RWPE2 (cell line): ENCODE measurements at regions not wholly inside any gene's neighbourhood (a gene's known extent, or its start where the extent isn't known, plus 50 kb on each side); places are given as distances from the start of the nearest gene placed in this dataset.

Experiments
- ATAC-seq: fragments of 200-7000 bp; cut with Tn5 transposase; 3 replicates; pipeline ENCODE4 v1.9.1; 2021; ENCODE audit warnings: low read depth
- DNase-seq: peaks from one replicate; pipeline ENCODE4 v3.0.0-alpha.2; 2020; ENCODE audit warnings: low spot score
- H3K27ac ChIP-seq: fragments of 450-650 bp; 2 replicates; pipeline ENCODE4 v1.5.1; 2017; ENCODE audit warnings: mild to moderate bottlenecking; ENCODE audit not compliant: poor library complexity, severe bottlenecking
- H3K27me3 ChIP-seq: fragments of 250-450 bp; sonication (Bioruptor Pico); 2 replicates; pipeline ENCODE4 v1.5.1; 2021; ENCODE audit warnings: mild to moderate bottlenecking, moderate library complexity; ENCODE audit not compliant: insufficient read depth, poor library complexity, severe bottlenecking
- H3K36me3 ChIP-seq: fragments of 250-450 bp; sonication (Bioruptor Pico); 2 replicates; pipeline ENCODE4 v1.5.1; 2020; ENCODE audit warnings: low read depth, mild to moderate bottlenecking, moderate library complexity
- H3K4me1 ChIP-seq: fragments of 250-450 bp; sonication (Bioruptor Pico); 2 replicates; pipeline ENCODE4 v1.5.1; 2021; ENCODE audit warnings: mild to moderate bottlenecking, moderate library complexity; ENCODE audit not compliant: insufficient read depth, poor library complexity, severe bottlenecking
- H3K4me3 ChIP-seq: fragments of 250-450 bp; sonication (Bioruptor Pico); 2 replicates; pipeline ENCODE4 v1.5.1; 2021; ENCODE audit warnings: mild to moderate bottlenecking, moderate library complexity; ENCODE audit not compliant: severe bottlenecking
- H3K9me3 ChIP-seq: fragments of 250-450 bp; sonication (Bioruptor Pico); 2 replicates; pipeline ENCODE4 v1.5.1; 2021; ENCODE audit warnings: mild to moderate bottlenecking, moderate library complexity; ENCODE audit not compliant: severe bottlenecking
- CTCF ChIP-seq: fragments of 450-650 bp; IDR thresholded peaks from one replicate; pipeline ENCODE4 v1.5.1; 2017; ENCODE audit warnings: mild to moderate bottlenecking, moderate library complexity; ENCODE audit not compliant: poor library complexity, severe bottlenecking

- no peaks in the 10 kb centered on the region for H3K36me3 ChIP-seq
- ATAC-seq: no peak
- H3K27me3 ChIP-seq: no peaks in the 10 kb centered on the region
- H3K27ac ChIP-seq: no peak overlapping the region
- peaks cover 3% of the 10 kb centered on the region for H3K4me1 ChIP-seq
- H3K9me3 ChIP-seq: no peaks in the 10 kb centered on the region
- TF ChIP-seq CTCF: no peak
- no peak overlapping the region for H3K4me3 ChIP-seq
- no peak for DNase-seq
These were observed 1148.4 kb downstream of the EFNA5 start for GRCh38 chr5:106522296-106522695.

- no peak for TF ChIP-seq CTCF
- Histone ChIP-seq H3K4me1 (peaks cover 3% of the 10 kb centered on the region), H3K27ac (no peak overlapping the region), H3K27me3 (no peaks in the 10 kb centered on the region), H3K9me3 (no peaks in the 10 kb centered on the region), H3K4me3 (no peak overlapping the region), H3K36me3 (no peaks in the 10 kb centered on the region)
- peak; percentile 82 for ATAC-seq
- DNase-seq: no peak
These were observed 1149.0 kb downstream of the EFNA5 start for GRCh38 chr5:106521701-106522100.

GRCh38 chr5:106510321-106510720, 1160.4 kb downstream of the EFNA5 start:
- H3K27me3 ChIP-seq: no peaks in the 10 kb centered on the region
- H3K9me3 ChIP-seq: no peaks in the 10 kb centered on the region
- H3K4me1 ChIP-seq: peaks cover 4% of the 10 kb centered on the region
- DNase-seq: no peak
- peak overlapping the region; percentile 28 for H3K27ac ChIP-seq
- no peaks in the 10 kb centered on the region for H3K36me3 ChIP-seq
- ATAC-seq: peak; percentile 76
- TF ChIP-seq CTCF: no peak
- no peak overlapping the region for H3K4me3 ChIP-seq

GRCh38 chr5:106508894-106509293, 1161.8 kb downstream of the EFNA5 start:
- ATAC-seq: no peak

More at GRCh38 chr5:106508894-106509293, 1161.8 kb downstream of the EFNA5 start:
- H3K36me3 ChIP-seq: no peaks in the 10 kb centered on the region
- H3K4me1 ChIP-seq: peaks cover 4% of the 10 kb centered on the region
- no peaks in the 10 kb centered on the region for H3K27me3 ChIP-seq
- no peaks in the 10 kb centered on the region for H3K9me3 ChIP-seq
- no peak overlapping the region for H3K27ac ChIP-seq
- TF ChIP-seq CTCF: no peak
- H3K4me3 ChIP-seq: no peak overlapping the region
- no peak for DNase-seq
